ENCODE measurements at regions not wholly inside any gene's neighbourhood (a gene's known extent, or its start where the extent isn't known, plus 50 kb on each side); places are given as distances from the start of the nearest gene placed in this dataset.
A peak's percentile ranks its signal among the peaks of the same experiment; 100 is the strongest.

DNA sequence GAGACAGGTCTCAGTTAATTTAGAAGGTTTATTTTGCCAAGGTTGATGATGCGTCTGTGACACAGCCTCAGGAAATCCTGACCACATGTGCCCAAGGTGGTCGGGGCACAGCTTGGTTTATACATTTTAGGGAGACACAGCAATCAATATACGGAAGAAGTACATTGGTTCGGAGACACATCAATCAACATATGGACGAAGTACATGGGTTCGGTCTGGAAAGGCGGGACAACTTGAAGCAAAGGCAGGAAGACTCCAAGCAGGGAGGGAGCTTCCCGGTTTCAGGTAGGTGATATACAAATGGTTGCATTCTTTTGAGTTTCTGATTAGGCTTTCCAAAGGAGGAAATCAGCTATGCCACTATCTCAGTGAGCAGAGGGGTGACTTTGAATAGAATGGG lies 225.2 kb upstream of the ZFP42 start:
- Histone ChIP-seq H2BK120ac (replicated peaks; ENCODE audit: low read depth, low read length) (no peak overlapping the region), H4K8ac (ENCODE audit: extremely low read depth, insufficient read depth, low read length) (peak overlapping the region; percentile 18; the same call in 1 of the 2 replicates)

More for the DNA sequence above, 225.2 kb upstream of the ZFP42 start:
- Histone ChIP-seq H4K5ac (ENCODE audit: insufficient read length, low read depth, low read length) (no peak overlapping the region), H2BK5ac (ENCODE audit: low read depth, low read length) (peak overlapping the region; percentile 73; the same call in 1 of the 2 replicates), H3K18ac (ENCODE audit: extremely low read depth, low read length) (no peak overlapping the region), H3K9ac (replicated peaks in 1 of 4; ENCODE audit: extremely low read depth in 1 of 4, low read depth in 3 of 4, low read length in 3 of 4) (no peak overlapping the region; a peak in 1 of 7 replicates), H4K20me1 (replicated peaks in 1 of 2; ENCODE audit: control insufficient read depth in 1 of 2, insufficient read depth in 2 of 2, low read length in 2 of 2) (no peaks in the 10 kb centered on the region), H3K27me3 (replicated peaks in 1 of 4; ENCODE audit: control insufficient read depth in 3 of 4, extremely low read depth in 1 of 4, insufficient read depth in 3 of 4, low read length in 3 of 4) (no peaks in the 10 kb centered on the region; a peak in 1 of 7 replicates), H3K14ac (ENCODE audit: insufficient read length) (no peak overlapping the region), H3K23ac (ENCODE audit: insufficient read length) (no peak overlapping the region), H3K4me1 (replicated peaks in 1 of 4; ENCODE audit: control insufficient read depth in 3 of 4, insufficient read depth in 4 of 4, low read length in 3 of 4) (no peaks in the 10 kb centered on the region), H3K9me3 (ENCODE audit: insufficient read depth in 2 of 2, low read depth in 1 of 2, low read length in 1 of 2) (no peaks in the 10 kb centered on the region), H3K79me2 (ENCODE audit: control insufficient read depth in 1 of 2, insufficient read depth in 2 of 2, low read length in 2 of 2) (no peaks in the 10 kb centered on the region), H2AFZ (ENCODE audit: low read length) (peak overlapping the region; percentile 80), H2AK5ac (ENCODE audit: low read depth, low read length) (no peak overlapping the region), H4K91ac (replicated peaks; ENCODE audit: insufficient read length, low read length) (no peak overlapping the region), H2BK15ac (ENCODE audit: low read length) (no peak overlapping the region), H3K27ac (ENCODE audit: low read depth, low read length) (no peak overlapping the region), H3K36me3 (ENCODE audit: control insufficient read depth in 2 of 4, insufficient read depth in 4 of 4, low read length in 3 of 4) (no peaks in the 10 kb centered on the region), H3K4me3 (ENCODE audit: extremely low read depth in 1 of 4, insufficient read depth in 2 of 4, low read depth in 3 of 4, low read length in 4 of 4) (peak overlapping the region in 2 of 4 experiments; percentile 16 to 29; a peak in 3 of 8 replicates), H2BK20ac (ENCODE audit: low read length) (no peak overlapping the region), H3K4ac (replicated peaks; ENCODE audit: insufficient read length, low read depth, low read length) (no peak overlapping the region), H3K4me2 (ENCODE audit: insufficient read depth in 1 of 2, low read depth in 2 of 2, low read length in 2 of 2) (peak overlapping the region; percentile 16 to 48; a peak in 3 of 4 replicates), H3K23me2 (ENCODE audit: low read depth, low read length) (no peaks in the 10 kb centered on the region), H3K56ac (replicated peaks; ENCODE audit: insufficient read length, low read depth, low read length) (no peak overlapping the region), H2BK12ac (ENCODE audit: low read depth, low read length) (no peak overlapping the region), H3K79me1 (ENCODE audit: low read depth, low read length) (no peaks in the 10 kb centered on the region)
- DNase-seq (ENCODE audit: low read depth in 1 of 2, low spot score in 2 of 2) (no peak), FAIRE-seq (peak; percentile 66)
- POLR2A ChIA-PET (ENCODE audit: partially characterized antibody): no interaction called here
- CTCF ChIA-PET (ENCODE audit: partially characterized antibody): interaction anchor here (0.6 to 1.1 kb wide), 2 partner anchors 56 to 881 kb away, joined by 3 read pairs; no protein-coding TSS in a partner anchor
- TF ChIP-seq SP1 (IDR thresholded peaks at IDR 0.05; ENCODE audit: low read depth, low read length) (peak; percentile 78), SAP30 (IDR thresholded peaks at IDR 0.05; ENCODE audit: insufficient read depth, insufficient replicate concordance, low read length) (no peak), CHD2 (IDR thresholded peaks at IDR 0.05; ENCODE audit: low read length) (peak; percentile 39; the same call in 1 of the 2 replicates), SP2 (IDR thresholded peaks at IDR 0.05; ENCODE audit: low read length) (peak; percentile 30), CBX5 (IDR thresholded peaks at IDR 0.05; ENCODE audit: low read depth, low read length) (no peak), EP300 (IDR thresholded peaks at IDR 0.05; ENCODE audit: borderline replicate concordance in 1 of 2, low read depth in 2 of 2, low read length in 2 of 2) (no peak), SRF (IDR thresholded peaks at IDR 0.05; ENCODE audit: low read depth, low read length) (no peak)
- 78% methylated on average over 8 of the region's 8 CpGs; no CpG with 5 or more reads in 1 of the 2 experiments for WGBS, 2 experiments (ENCODE audit: extremely low coverage in 1 of 2, insufficient coverage in 1 of 2, insufficient read length in 1 of 2, insufficient replicate concordance in 2 of 2, low coverage in 1 of 2, low lambda C conversion rate in 2 of 2, missing lambda C conversion rate in 1 of 2)

Measured in H1 (cell line).